GM12892 (cell line): ENCODE measurements at regions not wholly inside any gene's neighbourhood (a gene's known extent, or its start where the extent isn't known, plus 50 kb on each side); places are given as distances from the start of the nearest gene placed in this dataset.

Experiments
- DNase-seq: peaks from one replicate; pipeline ENCODE4 v3.0.0; 2011; ENCODE audit not compliant: insufficient read length
- FAIRE-seq: peaks from 2 replicates; lab custom pipeline; 2011; peaks lifted over from hg19 to GRCh38; lab: Jason Lieb, UNC
- POLR2A ChIP-seq: IDR thresholded peaks from 2 replicates; pipeline ENCODE4 v1.6.1; 2011; ENCODE audit warnings: low read depth, low read length, control low read depth
- POLR2AphosphoS5 ChIP-seq: IDR thresholded peaks from 2 replicates; pipeline ENCODE4 v1.6.1; 2011; ENCODE audit warnings: low read depth, low read length, control low read depth
- TAF1 ChIP-seq: IDR thresholded peaks from 2 replicates; pipeline ENCODE4 v1.6.1; 2011; ENCODE audit warnings: low read depth, mild to moderate bottlenecking, control low read depth, low read length, borderline replicate concordance

GRCh38 chr5:166024970-166025369 is 2266.5 kb upstream of the WWC1 start:
- DNase-seq (no peak), FAIRE-seq (no peak)
- no peak for TF ChIP-seq POLR2AphosphoS5
- no peak for TF ChIP-seq POLR2A
- no peak for TF ChIP-seq TAF1

DNA sequence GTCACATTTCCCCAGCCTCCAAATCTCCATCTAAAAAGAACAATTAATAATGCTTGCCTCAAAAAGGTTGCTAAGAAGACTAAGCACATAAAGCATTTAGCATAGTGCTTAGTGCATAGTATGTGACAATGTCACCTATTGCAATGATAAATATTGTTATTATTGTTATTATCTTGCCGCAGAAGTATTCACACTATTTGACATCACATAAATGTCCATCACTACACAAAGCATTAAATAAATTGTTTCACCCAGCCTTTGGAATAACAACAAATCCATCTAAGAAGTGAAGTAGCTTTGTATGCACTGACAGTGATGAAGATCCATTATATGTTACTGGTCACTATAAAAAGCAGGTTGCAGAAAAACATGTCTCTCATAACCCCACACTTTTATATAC is 2263.9 kb upstream of the WWC1 start:
- DNase-seq (no peak), FAIRE-seq (no peak)
- TF ChIP-seq POLR2AphosphoS5, result no peak
- no peak for TF ChIP-seq TAF1

DNA sequence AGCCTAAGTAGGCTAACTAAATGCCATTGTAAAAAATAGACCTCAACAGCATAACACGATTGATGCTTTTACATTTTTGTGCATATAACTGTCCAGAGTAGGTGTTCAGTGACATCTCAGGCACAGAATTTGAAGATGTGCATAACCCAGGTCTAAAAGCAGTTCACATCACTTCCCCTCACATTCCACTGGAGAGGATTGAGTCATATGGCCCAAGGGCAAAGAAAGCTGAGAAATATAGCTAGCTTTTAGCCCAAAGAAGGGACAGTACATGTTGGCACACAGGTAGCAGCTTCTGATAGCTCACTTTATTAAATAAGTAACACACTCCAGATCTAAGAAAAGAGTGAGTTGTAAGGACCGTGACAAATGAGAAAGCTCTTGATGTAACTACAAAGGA is 2259.5 kb upstream of the WWC1 start:
- FAIRE-seq, result no peak

GRCh38 chr5:166032601-166033000 is 2258.8 kb upstream of the WWC1 start:
- no peak for DNase-seq
- FAIRE-seq, result no peak

More for the DNA sequence above, 2259.5 kb upstream of the WWC1 start:
- no peak for TF ChIP-seq POLR2A
- TF ChIP-seq POLR2AphosphoS5, result no peak
- no peak for TF ChIP-seq TAF1
- no peak for DNase-seq

DNA sequence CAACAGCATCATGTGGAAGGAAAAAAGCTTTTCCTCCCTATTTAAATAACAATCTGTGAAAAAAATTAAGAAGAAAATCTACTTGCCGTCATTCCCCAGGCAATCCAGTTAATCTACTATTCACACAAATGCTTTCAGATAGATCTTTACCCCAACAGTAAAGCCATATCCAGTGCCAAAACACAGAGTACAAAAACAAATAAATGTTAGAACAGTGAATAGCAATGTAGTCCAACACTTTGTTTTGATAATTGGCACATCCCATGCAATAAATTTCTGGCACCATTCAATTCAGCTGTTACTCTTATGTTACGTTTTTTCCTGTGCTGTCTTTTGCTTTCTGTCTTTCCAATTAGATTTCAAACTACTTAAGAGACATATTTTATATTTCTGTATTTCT is 2245.5 kb upstream of the WWC1 start:
- DNase-seq (no peak), FAIRE-seq (no peak)
- TF ChIP-seq POLR2AphosphoS5, result no peak
- TF ChIP-seq TAF1, result no peak
- TF ChIP-seq POLR2A, result no peak

More at GRCh38 chr5:166032601-166033000, 2258.8 kb upstream of the WWC1 start:
- TF ChIP-seq TAF1, result no peak
- TF ChIP-seq POLR2AphosphoS5, result no peak
- TF ChIP-seq POLR2A, result no peak

DNA sequence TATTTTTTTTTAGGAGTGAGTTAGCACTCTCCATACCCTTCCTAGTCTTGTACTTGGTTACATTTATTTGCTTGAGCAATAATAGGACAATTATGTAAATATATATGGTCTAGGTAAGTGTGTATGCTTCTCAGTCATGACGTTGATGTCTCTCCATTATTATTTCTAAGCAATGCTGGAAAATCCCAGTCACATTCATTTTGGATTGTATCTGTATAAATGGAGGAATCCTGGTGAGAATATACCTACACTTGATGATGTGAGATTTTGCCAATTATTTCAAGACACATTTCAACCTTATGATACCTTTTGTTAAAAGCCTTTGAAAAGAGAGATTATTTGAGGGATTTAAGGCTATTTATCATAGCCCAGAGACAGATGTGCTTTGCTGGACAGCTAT is 2244.5 kb upstream of the WWC1 start:
- DNase-seq (no peak), FAIRE-seq (no peak)
- TF ChIP-seq TAF1 (no peak), POLR2A (no peak), POLR2AphosphoS5 (no peak)

DNA sequence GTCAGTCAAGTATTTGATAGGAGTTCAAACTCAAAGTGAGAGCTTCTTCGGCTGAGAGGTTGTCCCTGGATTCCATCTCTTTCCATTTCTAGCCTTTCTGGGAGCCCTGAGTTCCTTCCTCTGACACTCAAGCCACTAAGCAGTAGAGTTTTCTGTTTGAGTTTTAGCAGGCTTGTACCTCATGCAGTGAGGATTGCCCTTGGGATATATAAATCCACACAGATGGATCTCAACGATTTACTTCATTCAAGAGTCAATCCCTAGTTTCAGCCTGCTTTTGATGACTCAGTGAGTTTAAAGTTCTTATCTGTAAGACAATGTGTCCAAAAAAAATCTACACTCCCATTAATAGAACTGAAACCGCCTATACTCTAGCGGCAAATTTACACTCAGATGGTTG is 2240.9 kb upstream of the WWC1 start:
- FAIRE-seq, result no peak
- DNase-seq, result no peak
- TF ChIP-seq POLR2AphosphoS5 (no peak), POLR2A (no peak), TAF1 (no peak)

DNA sequence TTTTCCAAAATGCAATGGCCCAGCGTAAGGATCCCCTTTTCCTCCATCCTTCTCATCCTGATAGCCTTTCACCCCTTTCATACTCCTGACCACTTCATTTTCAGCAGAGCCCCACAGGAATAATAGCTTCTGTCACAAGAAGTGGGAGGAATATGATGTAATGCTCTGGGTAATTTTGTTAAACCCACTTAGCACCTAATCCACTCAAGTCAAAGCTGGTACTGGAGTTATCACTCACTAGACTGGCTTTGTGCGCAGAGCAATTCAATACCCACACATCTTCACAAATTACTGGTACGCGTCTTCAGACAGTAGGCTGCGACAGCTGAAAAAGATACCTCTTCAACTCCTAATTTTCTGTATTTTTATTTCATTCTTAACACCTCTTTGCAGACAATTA is 2232.8 kb upstream of the WWC1 start:
- DNase-seq (no peak), FAIRE-seq (no peak)
- TF ChIP-seq TAF1 (no peak), POLR2A (no peak), POLR2AphosphoS5 (no peak)

GRCh38 chr5:166062094-166062493 is 2229.4 kb upstream of the WWC1 start:
- FAIRE-seq (no peak), DNase-seq (no peak)
- TF ChIP-seq POLR2AphosphoS5 (no peak), TAF1 (no peak), POLR2A (no peak)

DNA sequence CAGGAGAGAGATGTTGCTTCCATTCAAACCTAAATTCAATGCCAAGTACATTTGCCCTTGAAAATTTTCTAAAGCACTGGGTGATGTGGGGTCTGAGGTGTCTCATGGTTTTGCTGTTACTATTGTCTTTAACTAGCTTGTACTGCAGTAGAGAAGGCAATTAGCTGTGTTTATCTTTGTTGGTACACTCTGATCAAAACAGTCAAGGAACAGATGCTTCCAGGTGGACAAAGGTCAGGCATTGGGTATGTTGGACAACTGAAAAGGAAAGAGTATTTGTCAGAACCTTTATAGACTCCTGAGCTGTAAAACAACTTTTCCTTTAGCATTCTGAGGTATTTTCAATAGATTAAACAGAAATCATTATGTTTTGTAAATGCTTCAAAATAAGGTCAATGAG is 2228.7 kb upstream of the WWC1 start:
- DNase-seq (no peak), FAIRE-seq (no peak)
- TF ChIP-seq TAF1, result no peak
- TF ChIP-seq POLR2A, result no peak
- TF ChIP-seq POLR2AphosphoS5, result no peak

- TF ChIP-seq TAF1 (no peak), POLR2A (no peak), POLR2AphosphoS5 (no peak)
- DNase-seq, result no peak
- no peak for FAIRE-seq
Observed at GRCh38 chr5:166063261-166063660, 2228.2 kb upstream of the WWC1 start.

GRCh38 chr5:166068547-166069335 is 2222.7 kb upstream of the WWC1 start:
- DNase-seq (no peak), FAIRE-seq (no peak)
- TF ChIP-seq POLR2AphosphoS5 (no peak), TAF1 (no peak)
